H7 (cell line): ENCODE measurements at regions not wholly inside any gene's neighbourhood (a gene's known extent, or its start where the extent isn't known, plus 50 kb on each side); places are given as distances from the start of the nearest gene placed in this dataset.
"Not testable (repeated sequence)": the region's sequence is repeated elsewhere in the genome, so short reads cannot be mapped to it uniquely, and the experiment has no call there.

Experiments
- DNase-seq: peaks from one replicate; pipeline ENCODE4 v3.0.0; 2012
- H3K27me3 ChIP-seq: 2 replicates; pipeline ENCODE4 v1.6.0; 2011; ENCODE audit warnings: mild to moderate bottlenecking, low read length; ENCODE audit not compliant: control insufficient read depth, insufficient read depth
- H3K36me3 ChIP-seq: replicated peaks from 2 replicates; pipeline ENCODE4 v1.5.1; 2011; ENCODE audit warnings: low read length; ENCODE audit not compliant: control insufficient read depth, insufficient read depth
- H3K4me3 ChIP-seq: 2 replicates; pipeline ENCODE4 v1.5.1; 2011; ENCODE audit warnings: low read depth, mild to moderate bottlenecking, control low read depth, low read length, moderate library complexity; ENCODE audit not compliant: insufficient read depth

DNA sequence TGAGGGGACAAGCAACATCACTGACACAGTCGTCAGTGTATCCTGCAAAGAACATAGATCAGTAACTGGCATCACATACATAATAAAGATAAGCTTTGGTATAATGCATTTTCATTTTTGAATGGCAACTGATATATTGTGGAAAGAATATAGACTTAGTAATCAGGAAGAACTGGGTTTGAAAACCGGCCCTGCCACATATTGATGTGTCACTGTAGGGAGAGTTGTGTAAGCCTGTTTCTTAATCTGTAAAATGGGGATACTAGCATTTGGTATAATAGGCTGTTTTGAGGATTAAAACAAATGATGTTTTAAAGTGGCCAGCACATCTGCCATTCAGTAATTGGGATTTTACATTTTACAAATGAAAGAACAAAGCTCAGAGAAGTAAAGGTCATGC lies 277.8 kb upstream of the CNTNAP5 start:
- no peak for DNase-seq
- no peak overlapping the region for H3K4me3 ChIP-seq
- H3K27me3 ChIP-seq = no peaks in the 10 kb centered on the region
- H3K36me3 ChIP-seq = no peaks in the 10 kb centered on the region

- no peak overlapping the region for H3K4me3 ChIP-seq
- no peak for DNase-seq
Measured at GRCh38 chr2:123762221-123762620, 262.9 kb upstream of the CNTNAP5 start.

DNA sequence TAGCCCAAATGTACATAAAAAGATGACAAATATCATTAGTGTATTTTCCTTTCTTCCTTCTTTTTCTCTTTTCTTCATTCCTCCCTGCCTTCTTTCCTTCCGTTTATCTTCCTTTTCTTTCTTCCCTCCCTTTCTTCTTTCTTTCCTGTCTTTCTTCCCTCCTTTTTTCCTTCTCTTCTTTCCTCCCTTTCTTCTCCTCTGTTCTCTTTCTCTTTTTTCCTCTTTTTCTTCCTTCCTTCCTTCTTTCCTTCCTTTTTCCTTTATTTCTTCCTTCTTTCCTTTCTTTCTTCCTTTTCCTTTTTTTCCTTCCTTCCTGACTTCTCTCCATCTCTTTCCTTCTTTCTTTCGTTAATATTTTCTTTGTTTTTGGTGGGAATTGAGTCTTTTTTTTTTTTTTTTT lies 256.9 kb upstream of the CNTNAP5 start:
- no peak for DNase-seq
- no peaks in the 10 kb centered on the region for H3K36me3 ChIP-seq
- H3K27me3 ChIP-seq = no peaks in the 10 kb centered on the region
- H3K4me3 ChIP-seq = no peak overlapping the region

More at GRCh38 chr2:123762221-123762620, 262.9 kb upstream of the CNTNAP5 start:
- Histone ChIP-seq H3K27me3 (no peaks in the 10 kb centered on the region), H3K36me3 (no peaks in the 10 kb centered on the region)

DNA sequence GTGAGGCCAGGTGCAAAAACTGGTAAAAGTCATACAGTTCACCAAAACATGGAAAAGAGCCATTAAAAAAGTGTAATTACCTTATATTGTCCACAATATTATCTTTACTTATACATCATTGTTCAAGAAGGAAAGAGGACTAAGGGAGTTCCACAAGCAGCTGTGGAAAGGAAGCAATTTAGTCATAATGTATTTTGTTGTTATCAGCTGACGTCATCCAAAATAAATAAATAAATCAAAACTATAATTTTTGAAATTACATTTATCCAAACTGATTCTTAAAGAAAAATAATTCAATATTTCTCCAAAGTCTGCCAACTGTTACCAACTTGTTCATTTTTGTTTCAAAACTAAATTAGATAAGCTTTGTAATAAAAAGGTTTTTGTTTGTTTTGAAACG lies 256.1 kb upstream of the CNTNAP5 start:
- H3K4me3 ChIP-seq = no peak overlapping the region
- H3K36me3 ChIP-seq = no peaks in the 10 kb centered on the region
- H3K27me3 ChIP-seq = no peaks in the 10 kb centered on the region
- DNase-seq = no peak

- H3K4me3 ChIP-seq = no peak overlapping the region
- DNase-seq = no peak
- H3K36me3 ChIP-seq = no peaks in the 10 kb centered on the region
- H3K27me3 ChIP-seq = no peaks in the 10 kb centered on the region
Measured at GRCh38 chr2:123770996-123771720, 253.9 kb upstream of the CNTNAP5 start.

DNA sequence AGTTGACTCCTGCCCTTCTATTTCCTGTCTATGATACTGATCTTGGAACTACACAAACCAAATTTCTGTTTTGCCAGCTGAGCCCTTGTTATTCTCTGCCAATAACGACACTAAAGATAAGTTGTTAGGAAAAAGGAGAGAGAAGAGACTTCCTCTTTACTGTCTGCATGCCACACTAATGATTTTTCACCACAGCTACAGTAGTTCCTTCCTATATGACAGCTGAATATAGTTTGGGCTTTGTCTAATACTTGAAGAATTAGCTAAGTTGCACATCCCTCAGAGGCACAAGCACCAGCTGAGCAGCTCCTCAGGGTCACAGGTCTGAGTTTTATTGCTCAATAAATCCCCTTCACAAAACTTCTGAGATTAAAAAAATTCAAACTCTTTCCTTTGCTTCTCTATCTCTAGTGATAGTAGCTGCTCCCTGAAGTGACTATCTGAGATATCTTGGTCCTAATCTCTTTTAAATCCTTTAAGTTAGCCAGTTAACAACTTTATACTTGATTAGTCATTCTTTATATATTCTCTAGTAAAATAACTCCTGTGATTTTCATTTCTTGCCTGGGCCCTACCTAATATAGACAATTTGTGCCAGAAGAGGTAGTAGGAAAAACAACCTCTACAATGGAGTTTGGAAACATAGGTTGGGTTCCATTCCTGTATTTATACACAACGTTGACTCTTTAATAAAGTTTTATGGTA lies 253.0 kb upstream of the CNTNAP5 start:
- H3K4me3 ChIP-seq = no peak overlapping the region
- no peaks in the 10 kb centered on the region for H3K36me3 ChIP-seq
- no peak for DNase-seq

GRCh38 chr2:123777116-123777515 lies 248.0 kb upstream of the CNTNAP5 start:
- no peak for DNase-seq
- H3K27me3 ChIP-seq = no peaks in the 10 kb centered on the region
- H3K4me3 ChIP-seq = no peak overlapping the region
- H3K36me3 ChIP-seq = no peaks in the 10 kb centered on the region

More for the DNA sequence above, 253.0 kb upstream of the CNTNAP5 start:
- no peaks in the 10 kb centered on the region for H3K27me3 ChIP-seq

- no peaks in the 10 kb centered on the region for H3K36me3 ChIP-seq
- H3K4me3 ChIP-seq = no peak overlapping the region
- no peak for DNase-seq
- H3K27me3 ChIP-seq = no peaks in the 10 kb centered on the region
Measured at GRCh38 chr2:123783164-123783563, 241.9 kb upstream of the CNTNAP5 start.

DNA sequence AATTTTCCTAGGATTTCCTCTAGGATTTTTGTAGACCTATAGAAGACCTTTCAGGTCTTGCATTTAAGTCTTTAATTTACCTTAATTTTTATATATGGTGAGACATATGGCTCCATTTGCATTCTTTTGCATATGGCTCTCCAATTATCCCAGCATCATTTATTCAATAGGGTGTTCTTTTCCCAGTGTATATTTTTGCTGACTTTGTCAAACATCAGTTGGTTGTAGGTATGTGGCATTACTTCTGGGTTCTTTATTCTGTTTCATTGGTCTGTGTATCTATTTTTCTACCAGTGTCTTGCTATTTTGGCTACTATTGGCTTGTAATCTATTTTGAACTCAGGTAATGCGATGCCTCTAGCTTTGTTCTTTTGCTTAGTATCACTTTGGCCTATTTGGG lies 239.8 kb upstream of the CNTNAP5 start:
- no peak overlapping the region for H3K4me3 ChIP-seq
- no peak for DNase-seq
- H3K27me3 ChIP-seq = no peaks in the 10 kb centered on the region
- H3K36me3 ChIP-seq = no peaks in the 10 kb centered on the region

- Histone ChIP-seq H3K36me3 (no peaks in the 10 kb centered on the region), H3K4me3 (no peak overlapping the region), H3K27me3 (no peaks in the 10 kb centered on the region)
- DNase-seq = no peak
Measured at GRCh38 chr2:123791207-123791606, 233.9 kb upstream of the CNTNAP5 start.

- no peaks in the 10 kb centered on the region for H3K36me3 ChIP-seq
- no peaks in the 10 kb centered on the region for H3K27me3 ChIP-seq
- H3K4me3 ChIP-seq = no peak overlapping the region
- DNase-seq = no peak
Measured at GRCh38 chr2:123791684-123792083, 233.4 kb upstream of the CNTNAP5 start.

- H3K36me3 ChIP-seq, DNase-seq, H3K4me3 ChIP-seq, H3K27me3 ChIP-seq: not testable (repeated sequence)
Measured at GRCh38 chr2:123804126-123804525, 221.0 kb upstream of the CNTNAP5 start.

- not testable (repeated sequence) for H3K36me3 ChIP-seq, H3K27me3 ChIP-seq, H3K4me3 ChIP-seq, DNase-seq
Measured at GRCh38 chr2:123805746-123806145, 219.3 kb upstream of the CNTNAP5 start.

GRCh38 chr2:123808243-123808642 lies 216.8 kb upstream of the CNTNAP5 start:
- no peaks in the 10 kb centered on the region for H3K27me3 ChIP-seq
- DNase-seq = peak; percentile 7
- no peak overlapping the region for H3K4me3 ChIP-seq
- H3K36me3 ChIP-seq = no peaks in the 10 kb centered on the region

GRCh38 chr2:123811846-123812245 lies 213.2 kb upstream of the CNTNAP5 start:
- Histone ChIP-seq H3K36me3 (no peaks in the 10 kb centered on the region), H3K27me3 (no peaks in the 10 kb centered on the region), H3K4me3 (no peak overlapping the region)
- DNase-seq = no peak
